A673 (cell line): ENCODE measurements at regions not wholly inside any gene's neighbourhood (a gene's known extent, or its start where the extent isn't known, plus 50 kb on each side); places are given as distances from the start of the nearest gene placed in this dataset.

Experiments
- BruUV-seq: library from RNA; stranded (reverse); fragments of 400-500 nt; replicated peaks from 2 replicates; lab custom pipeline; 2021; lab: Mats Ljungman, UMichigan
- CTCF ChIA-PET: fragments of 300-600 bp; sonication (Branson Sonifier 250); formaldehyde crosslinking; loops from one replicate; lab custom pipeline; 2022; ENCODE audit warnings: antibody characterized with exemption; lab: Charles Lee
- POLR2A ChIA-PET: fragments of 300-600 bp; sonication (Branson Sonifier 250); formaldehyde crosslinking; loops from one replicate; lab custom pipeline; 2022; ENCODE audit warnings: antibody characterized with exemption; ENCODE audit not compliant: low non-redundant PET; lab: Charles Lee
- DNase-seq: peaks from one replicate; pipeline ENCODE4 v3.0.0-alpha.2; 2015; ENCODE audit warnings: low spot score
- H3K27ac ChIP-seq: fragments of 200-600 bp; sonication (generic); 2 replicates; pipeline ENCODE4 v1.5.1; 2016; ENCODE audit warnings: mixed run types, low read depth, mild to moderate bottlenecking, mixed read lengths, antibody characterized with exemption, low read length; ENCODE audit not compliant: poor library complexity, severe bottlenecking
- H3K27me3 ChIP-seq: fragments of 200-600 bp; sonication (generic); replicated peaks from 2 replicates; pipeline ENCODE4 v1.6.1; 2017; ENCODE audit warnings: mixed run types, low read depth, mild to moderate bottlenecking, mixed read lengths, antibody characterized with exemption, low read length; ENCODE audit not compliant: insufficient read depth, poor library complexity
- H3K36me3 ChIP-seq: fragments of 200-600 bp; sonication (generic); 2 replicates; pipeline ENCODE4 v1.6.1; 2016; ENCODE audit warnings: mixed run types, mild to moderate bottlenecking, mixed read lengths, antibody characterized with exemption, low read length; ENCODE audit not compliant: insufficient read depth, poor library complexity, severe bottlenecking
- H3K4me1 ChIP-seq: fragments of 200-600 bp; sonication (generic); 2 replicates; pipeline ENCODE4 v1.6.1; 2017; ENCODE audit warnings: mixed run types, mild to moderate bottlenecking, mixed read lengths, antibody characterized with exemption, low read length; ENCODE audit not compliant: insufficient read depth, poor library complexity, severe bottlenecking
- H3K4me3 ChIP-seq: fragments of 200-600 bp; sonication (generic); 2 replicates; pipeline ENCODE4 v1.5.1; 2016; ENCODE audit warnings: low read depth, mixed run types, mild to moderate bottlenecking, mixed read lengths, low read length; ENCODE audit not compliant: poor library complexity, severe bottlenecking
- H3K9me3 ChIP-seq: fragments of 200-600 bp; sonication (generic); 2 replicates; pipeline ENCODE4 v1.6.1; 2016; ENCODE audit warnings: mixed run types, low read depth, mild to moderate bottlenecking, mixed read lengths, antibody characterized with exemption, low read length; ENCODE audit not compliant: poor library complexity, severe bottlenecking
- EZH2 ChIP-seq: fragments of 200-600 bp; sonication (generic); IDR thresholded peaks from 2 replicates; pipeline ENCODE4 v1.6.1; 2017; ENCODE audit warnings: borderline replicate concordance, low read depth, mild to moderate bottlenecking, mixed read lengths, antibody characterized with exemption, low read length; ENCODE audit not compliant: poor library complexity, severe bottlenecking
- intact Hi-C: fragments of 100-400 bp; cut with micrococcal nuclease; formaldehyde crosslinking; loops from one replicate; pipeline ENCODE4 v1.10.0; 2022; ENCODE audit not compliant: unreplicated experiment
- TF ChIP-seq, protein P1 (sequence below): fragments of 300-800, 200-600 bp; sonication (generic); conservative IDR thresholded peaks from 2 replicates; pipeline ENCODE4 v1.5.1; 2017; ENCODE audit warnings: low read depth, mild to moderate bottlenecking, antibody characterized with exemption, low read length, moderate library complexity, mixed read lengths

DNA sequence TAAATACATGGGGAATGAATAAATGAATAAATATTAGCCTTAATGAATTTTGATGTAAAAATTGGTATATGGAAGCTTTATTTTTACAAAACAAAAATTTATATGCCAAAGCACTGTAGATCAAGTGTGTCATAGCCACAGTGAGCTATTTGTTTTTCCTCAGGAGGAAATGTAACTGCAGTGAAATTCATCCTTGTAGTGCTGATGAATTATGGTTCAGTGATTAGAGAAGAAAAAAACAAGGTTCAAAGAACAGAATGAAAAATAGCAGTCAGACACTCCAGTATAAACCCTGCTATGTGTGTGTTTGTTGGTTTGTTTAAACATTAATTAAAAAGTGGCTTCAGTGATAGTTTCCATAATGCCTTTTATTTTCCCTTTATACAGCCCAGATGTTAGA, 228.0 kb upstream of the GPR149 start:
- no peak for TF ChIP-seq EZH2
- TF ChIP-seq, protein P1, sequence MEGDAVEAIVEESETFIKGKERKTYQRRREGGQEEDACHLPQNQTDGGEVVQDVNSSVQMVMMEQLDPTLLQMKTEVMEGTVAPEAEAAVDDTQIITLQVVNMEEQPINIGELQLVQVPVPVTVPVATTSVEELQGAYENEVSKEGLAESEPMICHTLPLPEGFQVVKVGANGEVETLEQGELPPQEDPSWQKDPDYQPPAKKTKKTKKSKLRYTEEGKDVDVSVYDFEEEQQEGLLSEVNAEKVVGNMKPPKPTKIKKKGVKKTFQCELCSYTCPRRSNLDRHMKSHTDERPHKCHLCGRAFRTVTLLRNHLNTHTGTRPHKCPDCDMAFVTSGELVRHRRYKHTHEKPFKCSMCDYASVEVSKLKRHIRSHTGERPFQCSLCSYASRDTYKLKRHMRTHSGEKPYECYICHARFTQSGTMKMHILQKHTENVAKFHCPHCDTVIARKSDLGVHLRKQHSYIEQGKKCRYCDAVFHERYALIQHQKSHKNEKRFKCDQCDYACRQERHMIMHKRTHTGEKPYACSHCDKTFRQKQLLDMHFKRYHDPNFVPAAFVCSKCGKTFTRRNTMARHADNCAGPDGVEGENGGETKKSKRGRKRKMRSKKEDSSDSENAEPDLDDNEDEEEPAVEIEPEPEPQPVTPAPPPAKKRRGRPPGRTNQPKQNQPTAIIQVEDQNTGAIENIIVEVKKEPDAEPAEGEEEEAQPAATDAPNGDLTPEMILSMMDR: no peak
- ChIA-PET POLR2A (no interaction called here), CTCF (no interaction called here)
- Histone ChIP-seq H3K27me3 (no peaks in the 10 kb centered on the region), H3K27ac (no peak overlapping the region), H3K36me3 (no peaks in the 10 kb centered on the region), H3K4me3 (no peak overlapping the region), H3K4me1 (no peaks in the 10 kb centered on the region), H3K9me3 (no peaks in the 10 kb centered on the region)
- no peak for DNase-seq
- no TSS peak for BruUV-seq
- intact Hi-C loops: no loop called here

DNA sequence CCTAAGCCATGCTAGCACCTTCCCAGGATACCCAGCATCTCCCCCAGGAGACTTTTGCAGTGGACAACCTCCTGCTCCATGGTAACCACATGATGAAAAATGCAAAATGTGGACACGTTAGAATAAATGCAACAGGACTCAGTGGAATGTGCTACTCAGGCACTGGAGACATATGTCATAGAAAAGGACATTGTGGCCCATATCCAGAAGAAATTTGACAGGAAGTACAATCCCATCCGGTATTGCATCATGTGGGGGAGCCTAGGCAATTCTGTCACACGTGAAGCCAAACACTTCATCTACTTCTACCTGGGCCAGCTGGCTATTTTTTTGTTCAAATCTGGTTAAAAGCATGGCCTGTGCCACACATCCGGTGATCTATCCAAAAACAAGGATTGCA, 227.2 kb upstream of the GPR149 start:
- Histone ChIP-seq H3K4me1 (no peaks in the 10 kb centered on the region), H3K27me3 (no peaks in the 10 kb centered on the region), H3K36me3 (no peaks in the 10 kb centered on the region), H3K4me3 (no peak overlapping the region), H3K9me3 (no peaks in the 10 kb centered on the region), H3K27ac (no peak overlapping the region)
- ChIA-PET POLR2A (no interaction called here), CTCF (no interaction called here)
- DNase-seq: peak; percentile 4
- BruUV-seq: no TSS peak
- TF ChIP-seq EZH2: no peak
- TF ChIP-seq, protein P1: no peak
- intact Hi-C loops: no loop called here

DNA sequence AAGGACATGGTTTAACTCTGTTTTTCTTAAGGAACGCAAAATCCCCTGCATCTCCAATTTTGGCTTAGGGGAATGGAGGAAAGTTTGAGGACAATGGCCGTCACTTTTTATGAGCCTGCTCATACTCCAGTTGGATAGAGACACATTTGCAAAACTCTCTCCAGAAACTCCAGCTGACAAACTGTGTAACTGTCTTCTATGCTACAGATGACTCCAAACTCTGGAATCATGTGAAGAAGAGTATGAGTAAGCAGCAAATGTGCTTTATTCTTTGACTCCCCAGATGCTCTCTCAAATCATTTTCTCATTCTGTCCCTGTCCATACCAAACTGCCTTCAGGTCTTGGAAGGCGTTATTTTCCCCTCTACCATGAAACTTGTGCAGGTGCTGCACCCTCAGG, 226.5 kb upstream of the GPR149 start:
- no peaks in the 10 kb centered on the region for H3K36me3 ChIP-seq
- no peaks in the 10 kb centered on the region for H3K4me1 ChIP-seq
- no TSS peak for BruUV-seq
- no peak overlapping the region for H3K27ac ChIP-seq
- H3K27me3 ChIP-seq: no peaks in the 10 kb centered on the region
- ChIA-PET CTCF (no interaction called here), POLR2A (no interaction called here)
- DNase-seq: no peak
- intact Hi-C loops: no loop called here
- no peak overlapping the region for H3K4me3 ChIP-seq
- H3K9me3 ChIP-seq: no peaks in the 10 kb centered on the region
- TF ChIP-seq, protein P1: no peak
- no peak for TF ChIP-seq EZH2
